ENCODE measurements at regions not wholly inside any gene's neighbourhood (a gene's known extent, or its start where the extent isn't known, plus 50 kb on each side); places are given as distances from the start of the nearest gene placed in this dataset.

DNA sequence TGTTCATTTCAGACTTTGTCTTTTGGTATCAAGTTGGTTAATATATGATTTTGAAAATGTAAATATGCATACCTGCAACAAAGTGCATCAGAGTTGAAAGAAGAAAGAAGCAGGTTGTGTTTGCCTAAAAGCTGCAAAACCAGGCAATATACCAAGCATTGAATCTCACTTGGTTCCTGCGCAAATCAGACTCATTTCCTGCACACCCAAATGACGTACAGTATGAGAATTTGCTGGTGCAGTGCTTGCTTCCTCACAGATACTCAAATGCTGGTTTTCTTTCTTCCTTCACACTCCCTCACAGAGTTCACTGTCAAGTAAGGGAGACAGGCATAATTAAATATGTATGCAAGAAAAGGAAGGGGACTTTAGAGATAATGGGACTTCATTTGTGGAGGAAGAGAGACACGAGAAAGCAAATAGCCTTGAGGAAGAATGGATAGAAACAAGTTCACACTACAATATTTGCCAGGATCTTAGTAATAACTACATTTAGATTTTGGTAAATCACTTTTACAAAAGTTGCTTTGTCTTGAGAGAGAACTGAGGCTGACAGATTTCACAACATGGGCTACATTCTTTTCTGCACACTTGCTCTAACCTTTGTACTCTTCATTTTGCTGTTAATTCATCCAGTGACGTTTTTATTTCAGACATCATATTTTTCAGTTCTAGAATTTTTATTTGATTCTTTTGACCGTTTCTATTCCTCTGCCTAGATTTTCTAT is 56.9 kb upstream of the AOAH start:
- H3K27ac ChIP-seq, result peak overlapping the region in 2 of 4 donors; percentile 17 to 36
- H3K4me3 ChIP-seq, result no peak overlapping the region
- H3K27me3 ChIP-seq, result no peaks in the 10 kb centered on the region
- no peaks in the 10 kb centered on the region for H3K9me3 ChIP-seq
- TF ChIP-seq, protein P1, sequence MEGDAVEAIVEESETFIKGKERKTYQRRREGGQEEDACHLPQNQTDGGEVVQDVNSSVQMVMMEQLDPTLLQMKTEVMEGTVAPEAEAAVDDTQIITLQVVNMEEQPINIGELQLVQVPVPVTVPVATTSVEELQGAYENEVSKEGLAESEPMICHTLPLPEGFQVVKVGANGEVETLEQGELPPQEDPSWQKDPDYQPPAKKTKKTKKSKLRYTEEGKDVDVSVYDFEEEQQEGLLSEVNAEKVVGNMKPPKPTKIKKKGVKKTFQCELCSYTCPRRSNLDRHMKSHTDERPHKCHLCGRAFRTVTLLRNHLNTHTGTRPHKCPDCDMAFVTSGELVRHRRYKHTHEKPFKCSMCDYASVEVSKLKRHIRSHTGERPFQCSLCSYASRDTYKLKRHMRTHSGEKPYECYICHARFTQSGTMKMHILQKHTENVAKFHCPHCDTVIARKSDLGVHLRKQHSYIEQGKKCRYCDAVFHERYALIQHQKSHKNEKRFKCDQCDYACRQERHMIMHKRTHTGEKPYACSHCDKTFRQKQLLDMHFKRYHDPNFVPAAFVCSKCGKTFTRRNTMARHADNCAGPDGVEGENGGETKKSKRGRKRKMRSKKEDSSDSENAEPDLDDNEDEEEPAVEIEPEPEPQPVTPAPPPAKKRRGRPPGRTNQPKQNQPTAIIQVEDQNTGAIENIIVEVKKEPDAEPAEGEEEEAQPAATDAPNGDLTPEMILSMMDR (IDR thresholded peaks at IDR 0.05), result no peak
- TF ChIP-seq POLR2A (IDR thresholded peaks at IDR 0.05), result no peak
- DNase-seq, result no peak
- H3K4me1 ChIP-seq, result peaks cover 0 to 4% (median 2%) of the 10 kb centered on the region in 4 donors
- H3K36me3 ChIP-seq, result no peaks in the 10 kb centered on the region

- Histone ChIP-seq H3K27me3 (no peaks in the 10 kb centered on the region), H3K36me3 (no peaks in the 10 kb centered on the region), H3K9me3 (no peaks in the 10 kb centered on the region), H3K4me3 (no peak overlapping the region), H3K27ac (peak overlapping the region; percentile 6 to 61 (median 42)), H3K4me1 (no peaks in the 10 kb centered on the region)
- TF ChIP-seq, protein P1 (IDR thresholded peaks at IDR 0.05), result no peak
- no peak for TF ChIP-seq POLR2A (IDR thresholded peaks at IDR 0.05)
- DNase-seq, result no peak
Observed at GRCh38 chr7:36777855-36778254, 53.6 kb upstream of the AOAH start.

- H3K4me1 ChIP-seq, result no peaks in the 10 kb centered on the region
- TF ChIP-seq, protein P1 (IDR thresholded peaks at IDR 0.05), result no peak
- peak in 1 of 2 donors; percentile 23 for TF ChIP-seq POLR2A (IDR thresholded peaks at IDR 0.05)
- no peaks in the 10 kb centered on the region for H3K9me3 ChIP-seq
- H3K4me3 ChIP-seq, result no peak overlapping the region
- no peaks in the 10 kb centered on the region for H3K36me3 ChIP-seq
- no peaks in the 10 kb centered on the region for H3K27me3 ChIP-seq
- peak in 2 of 3 donors; percentile 58 to 70 for DNase-seq
- peak overlapping the region; percentile 13 to 68 (median 51) for H3K27ac ChIP-seq
Observed at GRCh38 chr7:36777062-36777461, 52.8 kb upstream of the AOAH start.

- no peaks in the 10 kb centered on the region for H3K36me3 ChIP-seq
- H3K9me3 ChIP-seq, result no peaks in the 10 kb centered on the region
- no peaks in the 10 kb centered on the region for H3K27me3 ChIP-seq
- H3K4me1 ChIP-seq, result no peaks in the 10 kb centered on the region
- H3K27ac ChIP-seq, result peak overlapping the region in 2 of 4 donors; percentile 25 to 68
- H3K4me3 ChIP-seq, result no peak overlapping the region
- DNase-seq, result no peak
- TF ChIP-seq, protein P1 (IDR thresholded peaks at IDR 0.05), result no peak
- TF ChIP-seq POLR2A (IDR thresholded peaks at IDR 0.05), result no peak
Observed at GRCh38 chr7:36775676-36776075, 51.4 kb upstream of the AOAH start.

- H3K4me3 ChIP-seq, result no peak overlapping the region
- H3K9me3 ChIP-seq, result no peaks in the 10 kb centered on the region
- peak overlapping the region in 1 of 4 donors; percentile 25 for H3K27ac ChIP-seq
- no peaks in the 10 kb centered on the region for H3K27me3 ChIP-seq
- H3K36me3 ChIP-seq, result no peaks in the 10 kb centered on the region
- TF ChIP-seq POLR2A (IDR thresholded peaks at IDR 0.05), result no peak
- TF ChIP-seq, protein P1 (IDR thresholded peaks at IDR 0.05), result no peak
- DNase-seq, result no peak
- H3K4me1 ChIP-seq, result no peaks in the 10 kb centered on the region
Observed at GRCh38 chr7:36775061-36775620, 50.8 kb upstream of the AOAH start.
